ENCODE measurements at regions not wholly inside any gene's neighbourhood (a gene's known extent, or its start where the extent isn't known, plus 50 kb on each side); places are given as distances from the start of the nearest gene placed in this dataset.

- no peak for DNase-seq (ENCODE audit: unreplicated experiment)
- H3K27ac Mint-ChIP-seq (ENCODE audit: low read depth, unreplicated experiment) = no peak overlapping the region
- H3K4me1 Mint-ChIP-seq (ENCODE audit: insufficient read depth, unreplicated experiment) = no peaks in the 10 kb centered on the region
- no peaks in the 10 kb centered on the region for H3K27me3 Mint-ChIP-seq (ENCODE audit: insufficient read depth, unreplicated experiment)
- no peaks in the 10 kb centered on the region for H3K36me3 Mint-ChIP-seq (ENCODE audit: insufficient read depth, unreplicated experiment)
- TF ChIP-seq CTCF (IDR thresholded peaks at IDR 0.05; ENCODE audit: unreplicated experiment) = no peak
- BruUV-seq (replicated peaks) = no TSS peak
- ChIA-PET CTCF (interaction anchor here (0.7 kb wide), 1 partner anchor 13 kb away, joined by 3 read pairs; no protein-coding TSS in a partner anchor), POLR2A (no interaction called here)
- intact Hi-C loops (cut with micrococcal nuclease) = no loop called here
- H3K9me3 Mint-ChIP-seq (ENCODE audit: unreplicated experiment) = no peaks in the 10 kb centered on the region
- no peak overlapping the region for H3K4me3 Mint-ChIP-seq (ENCODE audit: unreplicated experiment)
These were observed 299.2 kb upstream of the ZMIZ1 start for GRCh38 chr10:78769526-78769925.

GRCh38 chr10:78770167-78771090 is 298.3 kb upstream of the ZMIZ1 start:
- ChIA-PET CTCF (no interaction called here), POLR2A (no interaction called here)
- H3K9me3 Mint-ChIP-seq (ENCODE audit: unreplicated experiment) = no peaks in the 10 kb centered on the region
- no peak for DNase-seq (ENCODE audit: unreplicated experiment)
- H3K4me1 Mint-ChIP-seq (ENCODE audit: insufficient read depth, unreplicated experiment) = no peaks in the 10 kb centered on the region
- H3K27ac Mint-ChIP-seq (ENCODE audit: low read depth, unreplicated experiment) = no peak overlapping the region
- no peak overlapping the region for H3K4me3 Mint-ChIP-seq (ENCODE audit: unreplicated experiment)
- no peak for TF ChIP-seq CTCF (IDR thresholded peaks at IDR 0.05; ENCODE audit: unreplicated experiment)
- intact Hi-C loops (cut with micrococcal nuclease) = no loop called here
- no TSS peak for BruUV-seq (replicated peaks)
- no peaks in the 10 kb centered on the region for H3K27me3 Mint-ChIP-seq (ENCODE audit: insufficient read depth, unreplicated experiment)
- no peaks in the 10 kb centered on the region for H3K36me3 Mint-ChIP-seq (ENCODE audit: insufficient read depth, unreplicated experiment)

DNA sequence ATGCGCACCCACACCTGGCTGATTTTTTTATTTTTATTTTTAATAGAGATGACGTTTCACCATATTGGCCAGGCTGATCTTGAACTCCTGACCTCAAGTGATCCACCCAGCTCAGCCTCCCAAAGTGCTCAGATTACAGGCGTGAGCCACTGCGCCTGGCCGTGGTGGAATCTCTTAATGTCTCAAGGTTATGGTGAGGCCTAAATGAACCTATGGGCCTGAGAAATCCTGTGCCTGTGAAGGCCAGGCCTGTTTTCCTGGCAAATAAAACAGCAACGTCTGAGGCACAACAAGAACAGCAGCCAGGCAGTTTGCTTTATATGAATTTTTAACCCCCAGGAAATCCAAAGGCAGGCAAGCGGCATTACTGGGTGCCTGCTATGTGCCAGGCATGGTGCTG is 297.5 kb upstream of the ZMIZ1 start:
- TF ChIP-seq CTCF (IDR thresholded peaks at IDR 0.05; ENCODE audit: unreplicated experiment) = no peak
- Mint-ChIP-seq H3K4me1 (ENCODE audit: insufficient read depth, unreplicated experiment) (no peaks in the 10 kb centered on the region), H3K9me3 (ENCODE audit: unreplicated experiment) (no peaks in the 10 kb centered on the region), H3K36me3 (ENCODE audit: insufficient read depth, unreplicated experiment) (no peaks in the 10 kb centered on the region), H3K4me3 (ENCODE audit: unreplicated experiment) (no peak overlapping the region), H3K27ac (ENCODE audit: low read depth, unreplicated experiment) (no peak overlapping the region), H3K27me3 (ENCODE audit: insufficient read depth, unreplicated experiment) (no peaks in the 10 kb centered on the region)
- no peak for DNase-seq (ENCODE audit: unreplicated experiment)
- no TSS peak for BruUV-seq (replicated peaks)
- intact Hi-C loops (cut with micrococcal nuclease) = no loop called here
- ChIA-PET POLR2A (no interaction called here), CTCF (interaction anchor here (0.6 kb wide), 1 partner anchor 8 kb away, joined by 3 read pairs; no protein-coding TSS in a partner anchor)

DNA sequence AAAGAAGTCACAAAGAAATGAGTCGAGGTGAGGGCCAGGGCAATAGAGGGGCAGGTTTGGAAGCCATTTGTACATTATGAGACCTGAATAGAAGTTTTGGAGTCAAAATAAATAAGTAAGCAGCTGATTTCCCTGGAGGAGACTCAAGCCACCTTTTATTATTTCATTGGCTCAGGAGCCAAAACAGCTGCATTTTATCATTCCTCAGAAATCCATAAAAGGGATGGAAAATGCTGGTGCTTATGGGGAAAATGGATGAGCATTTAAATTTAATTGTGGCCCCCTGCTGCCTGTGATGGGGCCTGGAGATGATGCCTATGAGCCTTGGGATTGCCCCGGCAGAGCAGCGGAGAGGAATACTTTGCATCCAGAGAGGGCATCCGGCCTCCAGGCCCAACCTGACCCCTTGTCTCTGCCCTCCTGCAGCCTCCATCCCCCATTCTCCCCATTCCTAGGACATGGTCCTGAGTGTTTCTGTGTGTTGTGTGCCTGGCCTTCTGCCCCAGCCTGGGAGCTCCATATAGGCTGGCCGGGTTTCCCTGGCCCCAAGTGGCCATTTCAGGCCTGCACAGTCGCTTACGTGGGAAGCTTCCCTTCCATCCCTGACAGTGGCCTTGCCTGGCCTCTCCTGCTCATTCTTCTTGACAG is 296.8 kb upstream of the ZMIZ1 start:
- no peak for TF ChIP-seq CTCF (IDR thresholded peaks at IDR 0.05; ENCODE audit: unreplicated experiment)
- BruUV-seq (replicated peaks) = no TSS peak
- Mint-ChIP-seq H3K27ac (ENCODE audit: low read depth, unreplicated experiment) (no peak overlapping the region), H3K4me1 (ENCODE audit: insufficient read depth, unreplicated experiment) (no peaks in the 10 kb centered on the region), H3K9me3 (ENCODE audit: unreplicated experiment) (no peaks in the 10 kb centered on the region), H3K27me3 (ENCODE audit: insufficient read depth, unreplicated experiment) (no peaks in the 10 kb centered on the region), H3K4me3 (ENCODE audit: unreplicated experiment) (no peak overlapping the region), H3K36me3 (ENCODE audit: insufficient read depth, unreplicated experiment) (no peaks in the 10 kb centered on the region)
- intact Hi-C loops (cut with micrococcal nuclease) = no loop called here
- ChIA-PET CTCF (interaction anchor here (0.6 to 0.7 kb wide), 2 partner anchors 14 to 345 kb away, joined by 3 read pairs; no protein-coding TSS in a partner anchor), POLR2A (no interaction called here)
- DNase-seq (ENCODE audit: unreplicated experiment) = no peak

All from MCF 10A (cell line).